GM12864 (cell line): ENCODE measurements at regions not wholly inside any gene's neighbourhood (a gene's known extent, or its start where the extent isn't known, plus 50 kb on each side); places are given as distances from the start of the nearest gene placed in this dataset.

ENCODE experiments used
- DNase-seq: peaks from one replicate; pipeline ENCODE4 v3.0.0-alpha.2; 2011; ENCODE audit warnings: low read depth
- H3K4me3 ChIP-seq: 2 replicates; pipeline ENCODE4 v1.5.1; 2011; ENCODE audit warnings: mild to moderate bottlenecking, low read depth, low read length, control low read depth
- TF ChIP-seq, protein P1 (sequence below): IDR thresholded peaks from 2 replicates; pipeline ENCODE4 v1.5.1; 2011; ENCODE audit warnings: low read depth, mild to moderate bottlenecking, moderate library complexity, low read length, control low read depth, inconsistent platforms; ENCODE audit errors: missing control alignments

DNA sequence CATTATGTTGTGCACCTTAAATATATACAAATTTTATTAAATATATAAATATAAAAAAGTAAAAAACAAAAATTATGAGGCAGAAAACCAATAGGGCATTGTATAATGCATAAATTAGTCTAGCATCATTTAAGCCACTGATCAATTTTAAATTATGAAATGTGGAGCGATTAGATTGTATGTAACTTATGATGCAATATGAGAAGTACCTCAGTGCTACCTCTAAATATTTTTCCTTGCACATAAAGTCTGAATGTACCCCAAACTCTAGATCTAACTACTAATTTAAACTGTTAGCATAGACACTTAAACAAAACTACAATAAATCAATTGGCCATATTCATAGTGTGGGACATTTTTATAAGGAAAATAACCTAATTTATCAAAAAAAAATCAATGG lies 1178.5 kb upstream of the MIR17HG start:
- TF ChIP-seq, protein P1, sequence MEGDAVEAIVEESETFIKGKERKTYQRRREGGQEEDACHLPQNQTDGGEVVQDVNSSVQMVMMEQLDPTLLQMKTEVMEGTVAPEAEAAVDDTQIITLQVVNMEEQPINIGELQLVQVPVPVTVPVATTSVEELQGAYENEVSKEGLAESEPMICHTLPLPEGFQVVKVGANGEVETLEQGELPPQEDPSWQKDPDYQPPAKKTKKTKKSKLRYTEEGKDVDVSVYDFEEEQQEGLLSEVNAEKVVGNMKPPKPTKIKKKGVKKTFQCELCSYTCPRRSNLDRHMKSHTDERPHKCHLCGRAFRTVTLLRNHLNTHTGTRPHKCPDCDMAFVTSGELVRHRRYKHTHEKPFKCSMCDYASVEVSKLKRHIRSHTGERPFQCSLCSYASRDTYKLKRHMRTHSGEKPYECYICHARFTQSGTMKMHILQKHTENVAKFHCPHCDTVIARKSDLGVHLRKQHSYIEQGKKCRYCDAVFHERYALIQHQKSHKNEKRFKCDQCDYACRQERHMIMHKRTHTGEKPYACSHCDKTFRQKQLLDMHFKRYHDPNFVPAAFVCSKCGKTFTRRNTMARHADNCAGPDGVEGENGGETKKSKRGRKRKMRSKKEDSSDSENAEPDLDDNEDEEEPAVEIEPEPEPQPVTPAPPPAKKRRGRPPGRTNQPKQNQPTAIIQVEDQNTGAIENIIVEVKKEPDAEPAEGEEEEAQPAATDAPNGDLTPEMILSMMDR: no peak
- no peak for DNase-seq
- H3K4me3 ChIP-seq: no peak overlapping the region

DNA sequence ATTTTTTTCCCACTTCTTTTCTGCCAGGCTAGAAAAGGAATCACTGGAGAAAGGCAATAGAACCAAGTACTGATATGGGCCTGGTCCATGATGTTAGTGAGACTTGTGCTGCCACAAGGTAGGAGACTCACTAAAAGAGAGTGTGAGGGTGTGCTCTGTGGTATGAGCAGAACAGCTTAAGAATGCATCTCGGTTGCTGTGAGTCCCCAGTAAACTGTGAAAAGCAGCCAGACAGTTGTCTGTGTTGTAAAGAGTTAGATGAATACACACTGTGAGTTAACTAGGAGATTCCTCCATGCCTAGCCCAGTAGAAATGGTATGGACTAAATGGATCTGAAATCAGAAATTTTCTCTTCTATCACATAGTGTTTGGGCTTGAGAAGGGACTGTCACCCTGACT lies 1177.3 kb upstream of the MIR17HG start:
- TF ChIP-seq, protein P1: no peak
- H3K4me3 ChIP-seq: no peak overlapping the region
- DNase-seq: no peak

DNA sequence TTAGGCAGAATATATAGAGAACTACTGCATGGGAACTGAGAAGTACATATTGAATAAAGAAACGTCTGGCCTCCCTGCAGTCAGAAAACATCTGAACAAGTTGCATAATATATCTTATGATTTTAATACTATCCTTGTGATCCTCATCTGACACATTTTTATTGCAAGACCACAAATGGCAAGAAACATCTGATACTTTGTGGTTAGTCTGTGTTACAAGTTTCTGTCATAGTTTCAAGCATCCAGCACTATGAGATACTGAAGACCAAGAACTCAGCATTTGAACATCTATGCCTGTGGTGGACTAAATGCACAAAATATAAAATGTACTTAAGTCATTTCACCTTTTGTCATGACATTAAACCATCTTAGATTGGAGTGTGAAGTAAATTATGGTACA lies 1175.8 kb upstream of the MIR17HG start:
- no peak for DNase-seq
- no peak overlapping the region for H3K4me3 ChIP-seq
- TF ChIP-seq, protein P1: no peak

DNA sequence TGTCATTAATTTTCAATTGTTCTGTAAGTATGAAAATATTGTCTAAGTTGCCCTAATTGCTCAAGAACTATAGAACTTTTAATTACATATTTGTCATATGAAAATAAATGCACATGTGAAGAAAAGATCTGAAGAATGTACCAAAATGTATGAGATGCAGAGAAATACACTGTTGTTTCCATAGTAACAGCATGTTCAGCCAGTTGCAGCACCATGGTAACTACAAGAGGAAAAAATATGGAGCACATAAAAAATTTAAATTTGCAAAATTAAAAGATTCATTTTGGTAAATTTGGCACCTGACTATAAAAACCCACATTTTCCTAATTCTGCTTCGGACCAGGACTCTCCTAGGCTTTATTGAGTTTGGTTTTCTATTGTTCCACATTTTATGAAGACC lies 1170.0 kb upstream of the MIR17HG start:
- H3K4me3 ChIP-seq: no peak overlapping the region
- TF ChIP-seq, protein P1: no peak
- DNase-seq: no peak

DNA sequence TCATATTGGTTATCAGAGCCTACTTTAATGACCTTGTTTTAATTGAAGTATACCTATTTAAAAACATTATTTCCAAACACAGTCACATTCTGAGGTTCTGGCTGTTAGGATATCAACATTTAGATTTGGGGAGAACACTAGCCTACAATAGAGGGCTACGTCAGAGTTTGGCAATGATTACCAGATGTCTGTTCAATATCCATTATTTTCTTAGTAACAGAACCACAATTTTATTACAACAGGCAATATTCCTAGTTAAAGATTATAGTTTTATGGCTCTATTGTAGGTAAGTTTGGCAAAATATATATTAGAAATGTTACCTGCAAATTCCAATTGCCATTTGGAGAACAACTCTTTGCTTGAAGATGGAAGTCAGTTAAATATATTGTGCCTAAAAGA lies 1163.1 kb upstream of the MIR17HG start:
- no peak for DNase-seq
- TF ChIP-seq, protein P1: no peak
- H3K4me3 ChIP-seq: no peak overlapping the region

DNA sequence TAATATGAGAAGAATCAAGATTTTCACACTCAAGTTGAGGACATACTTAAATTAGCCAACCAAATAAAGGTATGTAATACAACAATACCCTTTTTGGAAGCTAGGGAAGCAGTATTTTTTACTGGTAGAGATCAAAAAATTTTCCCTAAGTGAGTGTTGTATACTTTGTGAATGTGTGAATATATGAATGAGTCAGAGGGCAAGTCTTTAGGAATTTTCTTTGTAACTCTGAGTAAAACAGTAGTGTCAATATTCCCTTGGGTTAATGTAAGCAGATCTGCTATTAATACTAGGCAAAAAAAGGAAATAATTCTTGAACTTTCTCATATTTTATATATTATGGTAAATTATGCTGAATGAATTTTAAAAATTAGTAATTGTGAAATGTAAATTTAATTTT lies 1161.8 kb upstream of the MIR17HG start:
- DNase-seq: no peak
- TF ChIP-seq, protein P1: no peak
- no peak overlapping the region for H3K4me3 ChIP-seq

DNA sequence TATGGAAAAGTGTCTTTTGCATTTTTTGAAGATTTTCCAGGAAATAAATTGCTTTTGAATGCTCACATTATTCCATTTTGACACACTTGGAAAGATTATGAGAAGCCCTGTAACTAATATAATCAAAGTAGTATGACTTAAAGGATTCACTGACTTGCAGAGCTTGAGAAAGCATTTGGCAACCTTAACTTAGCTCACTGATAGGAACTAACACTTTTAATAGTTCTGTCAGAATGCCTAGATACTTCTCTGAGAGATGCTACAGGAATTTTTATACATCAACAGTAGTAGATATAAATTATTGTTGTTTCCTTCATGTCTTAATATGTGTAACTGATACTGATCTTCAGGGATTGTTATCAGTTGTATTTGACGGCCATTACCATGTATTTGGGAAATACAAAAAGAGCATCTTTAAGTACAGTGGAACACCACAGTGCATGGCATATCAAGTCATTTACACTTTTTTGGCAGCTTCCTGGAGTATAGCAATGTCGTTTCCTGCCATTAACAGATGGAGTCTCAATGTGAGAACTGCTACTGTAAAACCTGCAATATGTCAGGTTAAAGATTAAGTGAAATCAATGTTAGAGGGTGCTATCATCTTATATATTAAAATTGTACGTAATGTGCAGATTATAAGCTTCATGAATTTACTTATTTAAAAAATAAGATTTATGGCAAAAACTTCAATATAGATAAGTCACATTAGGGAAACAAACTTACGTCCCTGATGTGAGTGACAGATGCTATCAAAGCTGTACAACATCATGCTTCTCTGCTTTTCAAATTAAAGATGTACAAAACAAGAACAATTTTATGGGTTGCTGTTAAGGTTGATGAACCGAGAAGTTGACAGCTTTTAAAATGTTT lies 1159.8 kb upstream of the MIR17HG start:
- no peak for DNase-seq
- H3K4me3 ChIP-seq: no peak overlapping the region
- TF ChIP-seq, protein P1: no peak
